Pancreas (tissue), 10 donors: ENCODE measurements at regions not wholly inside any gene's neighbourhood (a gene's known extent, or its start where the extent isn't known, plus 50 kb on each side); places are given as distances from the start of the nearest gene placed in this dataset.
A peak's percentile ranks its signal among the peaks of the same experiment; 100 is the strongest.
"Not testable (repeated sequence)": the region's sequence is repeated elsewhere in the genome, so short reads cannot be mapped to it uniquely, and the experiment has no call there.

Source experiments
- ATAC-seq, 4 donors: fragments of 200-7000 bp; cut with Tn5 transposase; one replicate each; pipeline versions ENCODE4 v1.8.0 to v1.9.1; 2020; ENCODE audit warnings: mild to moderate bottlenecking in 4 of 4, moderate library complexity in 4 of 4
- DNase-seq, 6 donors: peaks; one replicate each; pipeline ENCODE4 v3.0.0-alpha.2; 2020
- FAIRE-seq: peaks from 2 replicates; lab custom pipeline; 2012; peaks lifted over from hg19 to GRCh38; lab: Jason Lieb, UNC
- H3K27ac ChIP-seq, 4 donors: fragments of 200-600 bp; sonication (generic); 1 replicate in 3 of 4; 2 replicates in 1 of 4; pipeline versions ENCODE4 v1.5.0 to v1.8.0; 2020
- H3K27me3 ChIP-seq, 4 donors: fragments of 200-600 bp; one replicate each; pipeline ENCODE4 v1.8.0; 2021
- H3K36me3 ChIP-seq, 3 donors: fragments of 200-600 bp; sonication (generic) in 1 of 3; one replicate each; pipeline versions ENCODE4 v1.5.0 to v1.8.0; 2020 to 2021
- H3K4me1 ChIP-seq, 3 donors: fragments of 200-600 bp; one replicate each; pipeline ENCODE4 v1.8.0; 2021
- H3K4me3 ChIP-seq, 4 donors: fragments of 200-600 bp; sonication (generic) in 2 of 4; one replicate each; pipeline versions ENCODE4 v1.5.0 to v1.8.0; 2020 to 2021
- H3K9me3 ChIP-seq, 4 donors: fragments of 200-600 bp; one replicate each; pipeline ENCODE4 v1.8.0; 2021
- WGBS, 2 donors: extraction: QIAGEN DNeasy Blood & Tissue Kit; methylation state at CpG; one replicate each; pipeline ENCODE4 v1.1.7; 2013; 5-methylcytosine and 5-hydroxymethylcytosine counted together
- intact Hi-C, 3 donors: fragments of 100-400 bp; cut with DNase I; formaldehyde crosslinking; loops; one replicate each; pipeline versions ENCODE4 v1.11.1 to v1.14.2; 2022
- donor health status: healthy with polysubstance abuse.
- donor health status: DM: no; HTN: no; CAD: no; lungs with moderate emphysema.
- donor health status: DM: no; HTN: no; CAD: no.
- donor health status: control.
- donor health status: control.
- donor health status: Bipolar disorder and iron deficiency.
- donor health status: DM: yes; HTN: yes; CAD: no.
- donor health status: DM: no; HTN: no; CAD: no.
- donor health status: DM: no; HTN: no; CAD: no.
- donor health status: DM: yes; HTN: yes; CAD: no.

- H3K4me3 ChIP-seq, FAIRE-seq, ATAC-seq, H3K36me3 ChIP-seq, DNase-seq, H3K27me3 ChIP-seq, H3K27ac ChIP-seq, H3K9me3 ChIP-seq, intact Hi-C loops, H3K4me1 ChIP-seq: not testable (repeated sequence)
- no CpG with 5 or more reads among the region's 1 CpG for WGBS, 2 donors
Observed at GRCh38 chr21:10392301-10392700, 129.1 kb upstream of the TPTE start.

- intact Hi-C loops, FAIRE-seq: not testable (repeated sequence)
- 35 to 53% methylated on average over 1 of the region's 1 CpG for WGBS, 2 donors
Observed at GRCh38 chr21:10395963-10396362, 125.4 kb upstream of the TPTE start.

GRCh38 chr21:10397495-10397915 lies 123.9 kb upstream of the TPTE start:
- H3K36me3 ChIP-seq, H3K4me3 ChIP-seq, FAIRE-seq, intact Hi-C loops, H3K27me3 ChIP-seq, H3K4me1 ChIP-seq, H3K27ac ChIP-seq, H3K9me3 ChIP-seq: not testable (repeated sequence)
- DNase-seq = peak in 1 of 6 donors; percentile 70
- ATAC-seq = peak in 2 of 4 donors; percentile 6 to 8
- WGBS, 2 donors = 60 to 61% methylated on average over 13 of the region's 13 CpGs

More at GRCh38 chr21:10395963-10396362, 125.4 kb upstream of the TPTE start:
- not testable (repeated sequence) for DNase-seq, H3K27me3 ChIP-seq, H3K9me3 ChIP-seq, ATAC-seq, H3K27ac ChIP-seq, H3K4me1 ChIP-seq, H3K36me3 ChIP-seq, H3K4me3 ChIP-seq

- H3K27me3 ChIP-seq, H3K4me3 ChIP-seq, ATAC-seq, FAIRE-seq, H3K9me3 ChIP-seq, H3K4me1 ChIP-seq, intact Hi-C loops, DNase-seq, H3K36me3 ChIP-seq, H3K27ac ChIP-seq: not testable (repeated sequence)
- 68 to 78% methylated on average over 7 to 8 of the region's 10 CpGs for WGBS, 2 donors
Observed at GRCh38 chr21:10398692-10399489, 122.5 kb upstream of the TPTE start.

GRCh38 chr21:10400622-10401361 lies 120.6 kb upstream of the TPTE start:
- H3K4me1 ChIP-seq, H3K4me3 ChIP-seq, intact Hi-C loops, H3K27me3 ChIP-seq, H3K9me3 ChIP-seq, FAIRE-seq, H3K27ac ChIP-seq, H3K36me3 ChIP-seq: not testable (repeated sequence)
- ATAC-seq (peak; percentile 5 to 34 (median 20)), DNase-seq (peak in 1 of 6 donors; percentile 87)
- 59 to 68% methylated on average over 18 of the region's 18 CpGs for WGBS, 2 donors

GRCh38 chr21:10402461-10402860 lies 118.9 kb upstream of the TPTE start:
- H3K27me3 ChIP-seq, H3K4me3 ChIP-seq, H3K27ac ChIP-seq, FAIRE-seq, intact Hi-C loops, H3K9me3 ChIP-seq, H3K36me3 ChIP-seq, H3K4me1 ChIP-seq: not testable (repeated sequence)
- DNase-seq (peak in 1 of 6 donors; percentile 69), ATAC-seq (peak in 1 of 4 donors; percentile 10)
- 53 to 65% methylated on average over 5 of the region's 5 CpGs for WGBS, 2 donors

GRCh38 chr21:10405331-10405730 lies 116.1 kb upstream of the TPTE start:
- FAIRE-seq = not testable (repeated sequence)

GRCh38 chr21:10409786-10410185 lies 111.6 kb upstream of the TPTE start:
- whole genome bisulfite sequencing, 2 donors = 25 to 33% methylated on average over 3 of the region's 4 CpGs
- intact Hi-C loops, H3K4me3 ChIP-seq, H3K4me1 ChIP-seq, H3K36me3 ChIP-seq, FAIRE-seq, ATAC-seq, H3K9me3 ChIP-seq, H3K27me3 ChIP-seq, DNase-seq, H3K27ac ChIP-seq: not testable (repeated sequence)

More at GRCh38 chr21:10405331-10405730, 116.1 kb upstream of the TPTE start:
- H3K9me3 ChIP-seq, H3K36me3 ChIP-seq, H3K4me3 ChIP-seq, H3K27ac ChIP-seq, H3K27me3 ChIP-seq, intact Hi-C loops, H3K4me1 ChIP-seq: not testable (repeated sequence)
- ATAC-seq (peak in 1 of 4 donors; percentile 20), DNase-seq (peak in 1 of 6 donors; percentile 81)
- 66 to 69% methylated on average over 36 of the region's 36 CpGs for WGBS, 2 donors

- DNase-seq, H3K36me3 ChIP-seq, H3K4me3 ChIP-seq, H3K9me3 ChIP-seq, H3K4me1 ChIP-seq, H3K27ac ChIP-seq, FAIRE-seq, intact Hi-C loops, H3K27me3 ChIP-seq, ATAC-seq: not testable (repeated sequence)
- 44 to 49% methylated on average over 5 of the region's 5 CpGs for WGBS, 2 donors
Observed at GRCh38 chr21:10410354-10410929, 110.9 kb upstream of the TPTE start.

GRCh38 chr21:10411776-10412526 lies 109.4 kb upstream of the TPTE start:
- H3K36me3 ChIP-seq, FAIRE-seq, H3K4me1 ChIP-seq, ATAC-seq, DNase-seq, intact Hi-C loops, H3K4me3 ChIP-seq, H3K27me3 ChIP-seq, H3K9me3 ChIP-seq, H3K27ac ChIP-seq: not testable (repeated sequence)
- whole genome bisulfite sequencing, 2 donors = 56 to 60% methylated on average over 16 of the region's 17 CpGs

GRCh38 chr21:10412928-10413246 lies 108.5 kb upstream of the TPTE start:
- H3K36me3 ChIP-seq = not testable (repeated sequence)

More at GRCh38 chr21:10412928-10413246, 108.5 kb upstream of the TPTE start:
- DNase-seq, H3K27ac ChIP-seq, H3K4me3 ChIP-seq, H3K27me3 ChIP-seq, ATAC-seq, H3K4me1 ChIP-seq, H3K9me3 ChIP-seq, intact Hi-C loops, FAIRE-seq: not testable (repeated sequence)
- WGBS, 2 donors = 69 to 73% methylated on average over 8 of the region's 8 CpGs
